H1 (cell line): ENCODE measurements at regions not wholly inside any gene's neighbourhood (a gene's known extent, or its start where the extent isn't known, plus 50 kb on each side); places are given as distances from the start of the nearest gene placed in this dataset.

Experiments
- CTCF ChIA-PET: fragments of 300-600 bp; sonication (Branson Sonifier 250); formaldehyde crosslinking; loops from one replicate; lab custom pipeline; 2021; ENCODE audit not compliant: partially characterized antibody; lab: Charles Lee
- POLR2A ChIA-PET: fragments of 300-600 bp; sonication (Branson Sonifier 250); formaldehyde crosslinking; loops from one replicate; lab custom pipeline; 2021; ENCODE audit warnings: inconsistent platforms; ENCODE audit not compliant: partially characterized antibody; lab: Charles Lee
- DNase-seq, 2 experiments: peaks; one replicate each; pipeline versions ENCODE4 v3.0.0 to v3.0.0-alpha.2; 2010 to 2022; ENCODE audit warnings: low spot score in 2 of 2, low read depth in 1 of 2, mixed read lengths in 1 of 2
- FAIRE-seq: peaks from 2 replicates; lab custom pipeline; 2011; peaks lifted over from hg19 to GRCh38; lab: Jason Lieb, UNC
- H2AFZ ChIP-seq: 2 replicates; pipeline ENCODE4 v1.8.1; 2012; ENCODE audit warnings: low read length, inconsistent platforms
- H2AK5ac ChIP-seq: 2 replicates; pipeline ENCODE4 v1.6.1; 2013; ENCODE audit warnings: low read depth, low read length
- H2BK120ac ChIP-seq: replicated peaks from 2 replicates; pipeline ENCODE3; 2013; ENCODE audit warnings: low read depth, low read length, inconsistent platforms
- H2BK12ac ChIP-seq: 2 replicates; pipeline ENCODE4 v1.6.1; 2013; ENCODE audit warnings: low read depth, low read length
- H2BK15ac ChIP-seq: 2 replicates; pipeline ENCODE4 v1.6.1; 2013; ENCODE audit warnings: low read length
- H2BK20ac ChIP-seq: 2 replicates; pipeline ENCODE4 v1.6.1; 2013; ENCODE audit warnings: low read length
- H2BK5ac ChIP-seq: 2 replicates; pipeline ENCODE4 v1.6.1; 2013; ENCODE audit warnings: low read depth, low read length
- H3K14ac ChIP-seq: 2 replicates; pipeline ENCODE4 v1.6.1; 2013; ENCODE audit warnings: inconsistent platforms; ENCODE audit not compliant: insufficient read length
- H3K18ac ChIP-seq: 2 replicates; pipeline ENCODE4 v1.6.1; 2013; ENCODE audit warnings: low read length; ENCODE audit errors: extremely low read depth
- H3K23ac ChIP-seq: 2 replicates; pipeline ENCODE4 v1.6.1; 2013; ENCODE audit warnings: inconsistent platforms; ENCODE audit not compliant: insufficient read length
- H3K23me2 ChIP-seq: 2 replicates; pipeline ENCODE4 v1.6.1; 2013; ENCODE audit warnings: low read depth, low read length
- H3K27ac ChIP-seq: 2 replicates; pipeline ENCODE4 v1.6.1; 2011; ENCODE audit warnings: low read depth, low read length, inconsistent platforms
- H3K27me3 ChIP-seq, 4 experiments: replicated peaks in 1 of 4; 1 replicate in 1 of 4; 2 replicates in 3 of 4; pipeline versions ENCODE4 v1.6.1 to v1.8.1; 2011 to 2013; ENCODE audit warnings: low read length in 3 of 4, mild to moderate bottlenecking in 3 of 4, inconsistent platforms in 2 of 4, mixed read lengths in 2 of 4, moderate library complexity in 1 of 4; ENCODE audit not compliant: control insufficient read depth in 3 of 4, insufficient read depth in 3 of 4; ENCODE audit errors: extremely low read depth in 1 of 4
- H3K36me3 ChIP-seq, 4 experiments: 2 replicates each; pipeline versions ENCODE4 v1.6.1 to v1.8.1; 2011 to 2013; ENCODE audit warnings: mild to moderate bottlenecking in 4 of 4, low read length in 3 of 4, moderate library complexity in 2 of 4, control low read depth in 1 of 4, inconsistent platforms in 1 of 4; ENCODE audit not compliant: insufficient read depth in 4 of 4, control insufficient read depth in 2 of 4
- H3K4ac ChIP-seq: replicated peaks from 2 replicates; pipeline ENCODE3; 2013; ENCODE audit warnings: low read length, low read depth, mixed read lengths, inconsistent platforms; ENCODE audit not compliant: insufficient read length
- H3K4me1 ChIP-seq, 4 experiments: replicated peaks in 1 of 4; 1 replicate in 1 of 4; 2 replicates in 3 of 4; pipeline versions ENCODE4 v1.6.1 to v1.8.1; 2011 to 2013; ENCODE audit warnings: low read length in 3 of 4, inconsistent platforms in 2 of 4, mixed read lengths in 1 of 4; ENCODE audit not compliant: insufficient read depth in 4 of 4, control insufficient read depth in 3 of 4
- H3K4me2 ChIP-seq, 2 experiments: 2 replicates each; pipeline versions ENCODE4 v1.6.1 to v1.8.1; 2011 to 2013; ENCODE audit warnings: low read depth in 2 of 2, low read length in 2 of 2, control low read depth in 1 of 2, inconsistent platforms in 1 of 2, mild to moderate bottlenecking in 1 of 2; ENCODE audit not compliant: insufficient read depth in 1 of 2
- H3K4me3 ChIP-seq, 4 experiments: fragments of 200-600, 300-600 bp in 1 of 4; sonication (generic), shearing (Covaris generic), sonication (Bioruptor Twin) in 1 of 4; 2 replicates each; pipeline versions ENCODE4 v1.5.1 to v1.8.1; 2011 to 2016; ENCODE audit warnings: low read length in 4 of 4, low read depth in 3 of 4, control low read depth in 2 of 4, inconsistent platforms in 2 of 4, mild to moderate bottlenecking in 2 of 4, mixed read lengths in 1 of 4, moderate library complexity in 1 of 4; ENCODE audit not compliant: insufficient read depth in 2 of 4; ENCODE audit errors: extremely low read depth in 1 of 4
- H3K56ac ChIP-seq: replicated peaks from 2 replicates; pipeline ENCODE3; 2013; ENCODE audit warnings: low read depth, mild to moderate bottlenecking, mixed read lengths, low read length, inconsistent platforms; ENCODE audit not compliant: insufficient read length
- H3K79me1 ChIP-seq: 2 replicates; pipeline ENCODE4 v1.6.1; 2013; ENCODE audit warnings: low read depth, low read length, control low read depth
- H3K79me2 ChIP-seq, 2 experiments: 2 replicates each; pipeline versions ENCODE4 v1.6.1 to v1.8.1; 2012 to 2013; ENCODE audit warnings: low read length in 2 of 2, mild to moderate bottlenecking in 2 of 2, inconsistent platforms in 1 of 2; ENCODE audit not compliant: insufficient read depth in 2 of 2, control insufficient read depth in 1 of 2
- H3K9ac ChIP-seq, 4 experiments: replicated peaks in 1 of 4; 1 replicate in 1 of 4; 2 replicates in 3 of 4; pipeline versions ENCODE4 v1.6.1 to v1.8.1; 2011 to 2013; ENCODE audit warnings: low read depth in 3 of 4, low read length in 3 of 4, control low read depth in 2 of 4, mild to moderate bottlenecking in 2 of 4, moderate library complexity in 2 of 4, inconsistent platforms in 1 of 4; ENCODE audit errors: extremely low read depth in 1 of 4
- H3K9me3 ChIP-seq, 2 experiments: 2 replicates each; pipeline versions ENCODE4 v1.6.1 to v1.8.1; 2012 to 2013; ENCODE audit warnings: mild to moderate bottlenecking in 2 of 2, moderate library complexity in 2 of 2, control low read depth in 1 of 2, inconsistent platforms in 1 of 2, low read depth in 1 of 2, low read length in 1 of 2, mixed read lengths in 1 of 2; ENCODE audit not compliant: insufficient read depth in 2 of 2
- H4K20me1 ChIP-seq, 2 experiments: replicated peaks in 1 of 2; 2 replicates each; pipeline versions ENCODE3 to v1.8.1; 2011 to 2013; ENCODE audit warnings: inconsistent platforms in 2 of 2, low read length in 2 of 2, mild to moderate bottlenecking in 1 of 2; ENCODE audit not compliant: insufficient read depth in 2 of 2, control insufficient read depth in 1 of 2
- H4K5ac ChIP-seq: 2 replicates; pipeline ENCODE4 v1.6.1; 2013; ENCODE audit warnings: low read length, low read depth, mixed read lengths, inconsistent platforms; ENCODE audit not compliant: insufficient read length
- H4K8ac ChIP-seq: 2 replicates; pipeline ENCODE4 v1.8.0; 2013; ENCODE audit warnings: mild to moderate bottlenecking, moderate library complexity, low read length, inconsistent platforms; ENCODE audit not compliant: insufficient read depth; ENCODE audit errors: extremely low read depth
- H4K91ac ChIP-seq: replicated peaks from 2 replicates; pipeline ENCODE3; 2013; ENCODE audit warnings: low read length, mixed read lengths, inconsistent platforms; ENCODE audit not compliant: insufficient read length
- JUND ChIP-seq: IDR thresholded peaks from 2 replicates; pipeline ENCODE4 v1.6.1; 2011; ENCODE audit warnings: mild to moderate bottlenecking, improper control_type of control experiment, low read length
- RFX5 ChIP-seq: IDR thresholded peaks from 2 replicates; pipeline ENCODE4 v1.6.1; 2011; ENCODE audit warnings: low read depth, low read length, improper control_type of control experiment, borderline replicate concordance
- whole genome bisulfite sequencing, 2 experiments: shearing (Covaris generic) in 1 of 2; methylation state at CpG; one replicate each; pipeline versions ENCODE4 v1.1.6 to v1.1.7; 2013 to 2015; ENCODE audit warnings: low lambda C conversion rate in 2 of 2, mixed read lengths in 2 of 2, inconsistent platforms in 1 of 2, low coverage in 1 of 2, missing lambda C conversion rate in 1 of 2; ENCODE audit not compliant: insufficient replicate concordance in 2 of 2, insufficient coverage in 1 of 2, insufficient read length in 1 of 2; ENCODE audit errors: extremely low coverage in 1 of 2, missing lambda C conversion rate in 1 of 2; 5-methylcytosine and 5-hydroxymethylcytosine counted together

GRCh38 chr1:221039616-221040015 lies 160.4 kb downstream of the HLX start:
- H2BK12ac ChIP-seq, result no peak overlapping the region
- no peaks in the 10 kb centered on the region; the same call in 1 of the 2 replicates for H3K23me2 ChIP-seq
- no peak overlapping the region for H3K9ac ChIP-seq
- H3K4me3 ChIP-seq, result no peak overlapping the region
- no peak overlapping the region for H3K56ac ChIP-seq
- H2BK15ac ChIP-seq, result no peak overlapping the region
- H4K91ac ChIP-seq, result no peak overlapping the region
- H2BK20ac ChIP-seq, result no peak overlapping the region
- H3K36me3 ChIP-seq, result no peaks in the 10 kb centered on the region
- no peaks in the 10 kb centered on the region for H4K20me1 ChIP-seq
- FAIRE-seq (peak; percentile 24), DNase-seq (peak in 1 of 2 experiments; percentile 3)
- H3K14ac ChIP-seq, result no peak overlapping the region
- H2AFZ ChIP-seq, result no peak overlapping the region
- peak; percentile 68 for TF ChIP-seq JUND
- no peak for TF ChIP-seq RFX5
- no peaks in the 10 kb centered on the region for H3K79me1 ChIP-seq
- POLR2A ChIA-PET, result no interaction called here
- WGBS, 2 experiments, result 65% methylated on average over 1 of the region's 1 CpG; no CpG with 5 or more reads in 1 of the 2 experiments
- no peak overlapping the region for H2AK5ac ChIP-seq
- H3K4me1 ChIP-seq, result peaks cover 0 to 9% (median 3%) of the 10 kb centered on the region in 4 experiments; a peak in 3 of 7 replicates
- no peak overlapping the region for H2BK5ac ChIP-seq
- H3K27me3 ChIP-seq, result no peaks in the 10 kb centered on the region
- no peak overlapping the region for H4K5ac ChIP-seq
- H3K9me3 ChIP-seq, result no peaks in the 10 kb centered on the region
- no peak overlapping the region for H2BK120ac ChIP-seq
- H3K79me2 ChIP-seq, result no peaks in the 10 kb centered on the region
- CTCF ChIA-PET, result interaction anchor here (0.6 to 0.9 kb wide), 2 partner anchors 140 to 630 kb away, joined by 3 to 4 read pairs; no protein-coding TSS in a partner anchor
- no peak overlapping the region for H3K23ac ChIP-seq
- no peak overlapping the region for H3K18ac ChIP-seq
- 0 out of 4 replicates have a peak overlapping the region, but pooled peaks of 1 of the 2 experiments have one; percentile 4 for H3K4me2 ChIP-seq
- H3K4ac ChIP-seq, result no peak overlapping the region
- H4K8ac ChIP-seq, result no peak overlapping the region
- H3K27ac ChIP-seq, result no peak overlapping the region
